SK-MEL-5 (cell line): ENCODE measurements at regions not wholly inside any gene's neighbourhood (a gene's known extent, or its start where the extent isn't known, plus 50 kb on each side); places are given as distances from the start of the nearest gene placed in this dataset.

Experiments used
- DNase-seq: peaks from one replicate; pipeline ENCODE4 v3.0.0-alpha.2; 2016; ENCODE audit warnings: low read depth, low spot score
- in situ Hi-C: cut with HindIII; loops from 2 replicates; pipeline ENCODE4 v1.10.0; 2016; ENCODE audit warnings: low sequenced_read_pairs, high pct_unique_total_duplicates, low pct_unique_long_range_greater_than_20kb

- no peak for DNase-seq
- in situ Hi-C loops, result no loop called here
Measured at GRCh38 chr20:17029698-17030097, 197.1 kb upstream of the PCSK2 start.

GRCh38 chr20:17036541-17036940 lies 190.3 kb upstream of the PCSK2 start:
- no peak for DNase-seq
- in situ Hi-C loops, result no loop called here

DNA sequence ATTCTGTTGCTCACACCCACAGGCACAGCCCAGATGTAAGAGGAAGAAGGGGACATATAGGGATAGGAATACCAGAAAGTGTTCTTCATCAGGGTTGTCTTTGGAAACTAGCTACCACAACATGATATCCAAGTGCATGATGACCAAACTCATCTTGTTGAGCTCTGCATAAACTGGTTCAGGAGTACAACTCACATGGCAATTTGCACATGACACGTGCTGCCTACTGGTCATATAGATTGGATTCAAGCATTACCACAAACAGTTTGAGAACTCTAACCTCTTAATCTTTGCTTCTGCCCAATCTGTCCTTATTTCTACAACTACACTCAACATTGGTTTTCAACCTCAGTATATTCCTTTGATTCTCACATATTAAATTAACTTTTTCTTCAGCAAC lies 184.7 kb upstream of the PCSK2 start:
- DNase-seq, result no peak
- in situ Hi-C loops, result no loop called here

GRCh38 chr20:17043323-17043722 lies 183.5 kb upstream of the PCSK2 start:
- in situ Hi-C loops, result no loop called here
- DNase-seq, result no peak

- in situ Hi-C loops, result no loop called here
Measured at GRCh38 chr20:17044891-17045290, 181.9 kb upstream of the PCSK2 start.

GRCh38 chr20:17059465-17059864 lies 167.4 kb upstream of the PCSK2 start:
- in situ Hi-C loops, result no loop called here
- peak; percentile 69 for DNase-seq

More at GRCh38 chr20:17044891-17045290, 181.9 kb upstream of the PCSK2 start:
- DNase-seq, result no peak

DNA sequence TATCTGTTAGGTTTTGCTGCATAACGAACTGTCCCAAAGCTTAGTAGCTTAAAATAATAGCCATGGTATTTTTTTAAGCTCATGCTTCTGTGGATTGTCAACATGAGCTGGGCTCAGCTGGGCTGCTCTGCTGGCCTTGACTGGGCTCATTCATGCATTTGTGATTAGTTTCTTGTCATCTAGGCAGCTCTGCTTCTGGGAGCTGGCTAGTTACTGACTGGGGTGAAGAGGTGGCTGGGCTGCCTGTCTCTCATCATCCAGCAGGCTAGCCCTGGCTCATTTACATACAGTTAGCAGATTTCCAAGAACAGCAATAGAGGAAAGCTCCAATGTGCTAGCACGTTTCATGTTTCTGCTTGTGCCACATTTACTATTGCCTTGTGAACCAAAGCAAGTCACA lies 165.1 kb upstream of the PCSK2 start:
- no peak for DNase-seq
- in situ Hi-C loops, result no loop called here

DNA sequence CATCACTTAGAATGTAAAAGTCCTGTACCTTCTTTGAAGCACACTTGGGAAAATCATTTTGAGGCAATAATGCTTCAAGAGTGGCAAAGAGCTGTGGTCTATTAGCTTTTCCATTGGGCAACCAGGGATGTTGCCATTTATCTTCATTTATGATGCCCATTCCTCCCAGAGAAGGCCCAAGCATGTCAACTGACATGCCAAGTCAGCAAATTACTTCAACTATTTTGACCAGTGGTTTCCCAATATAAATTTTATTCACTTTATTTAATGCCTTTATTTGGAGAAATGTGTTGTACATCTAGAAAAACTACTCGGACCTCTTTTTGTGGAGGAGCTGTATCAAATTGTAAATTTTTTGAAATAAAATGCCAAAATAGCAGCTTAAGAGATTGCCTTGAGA lies 164.1 kb upstream of the PCSK2 start:
- no peak for DNase-seq
- in situ Hi-C loops, result no loop called here

GRCh38 chr20:17066902-17067301 lies 159.9 kb upstream of the PCSK2 start:
- no peak for DNase-seq
- in situ Hi-C loops, result no loop called here

DNA sequence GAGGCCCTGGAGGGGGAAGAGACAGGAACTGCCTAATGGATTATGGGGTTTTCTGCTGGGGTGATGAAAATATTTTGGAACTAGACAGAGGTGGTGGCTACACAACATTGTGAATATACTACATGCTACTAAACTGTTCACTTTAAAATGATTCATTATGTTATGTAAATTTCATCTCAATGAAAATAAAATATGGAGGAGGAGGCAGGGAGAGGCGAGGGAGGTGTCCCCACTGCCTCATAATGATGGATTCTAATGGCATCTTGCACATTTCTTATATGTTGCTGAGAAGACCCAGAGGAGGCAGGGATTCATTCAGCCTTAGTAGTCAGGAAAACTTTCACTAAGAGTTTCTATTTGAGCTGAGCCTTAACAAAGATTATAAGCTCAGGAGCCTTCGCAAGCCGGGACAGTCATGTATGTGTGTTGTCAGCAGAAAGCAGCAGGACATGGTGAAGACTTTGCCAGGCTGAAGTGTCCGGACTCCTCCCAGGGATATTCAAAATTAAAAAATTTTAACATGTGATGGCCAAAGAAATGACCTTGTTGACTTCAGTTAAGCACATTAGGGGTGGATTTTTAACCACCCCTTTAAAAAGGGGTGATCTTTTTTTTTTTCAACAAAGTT lies 158.6 kb upstream of the PCSK2 start:
- in situ Hi-C loops, result no loop called here

DNA sequence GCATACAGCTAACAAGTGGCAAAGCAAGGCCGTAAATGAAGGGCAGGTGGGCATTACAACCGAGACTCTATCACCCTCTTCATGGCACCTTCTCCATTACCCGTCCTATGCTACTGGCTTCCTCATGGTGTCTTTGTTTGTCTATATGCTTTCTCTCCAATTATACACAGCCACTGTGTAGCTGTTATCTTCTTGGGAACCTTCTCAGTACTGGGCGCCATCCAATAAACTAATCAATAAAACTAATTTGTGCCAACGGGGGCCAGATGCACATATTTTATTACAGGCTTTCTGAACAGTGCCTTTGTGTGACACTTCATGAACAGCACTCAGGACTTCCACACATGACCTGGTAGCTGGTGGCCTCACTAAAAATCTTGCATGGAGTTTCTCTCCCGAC lies 149.8 kb upstream of the PCSK2 start:
- in situ Hi-C loops, result no loop called here
- no peak for DNase-seq

More for the DNA sequence above, 158.6 kb upstream of the PCSK2 start:
- no peak for DNase-seq

GRCh38 chr20:17083738-17084137 lies 143.1 kb upstream of the PCSK2 start:
- in situ Hi-C loops, result no loop called here
- DNase-seq, result peak; percentile 28

DNA sequence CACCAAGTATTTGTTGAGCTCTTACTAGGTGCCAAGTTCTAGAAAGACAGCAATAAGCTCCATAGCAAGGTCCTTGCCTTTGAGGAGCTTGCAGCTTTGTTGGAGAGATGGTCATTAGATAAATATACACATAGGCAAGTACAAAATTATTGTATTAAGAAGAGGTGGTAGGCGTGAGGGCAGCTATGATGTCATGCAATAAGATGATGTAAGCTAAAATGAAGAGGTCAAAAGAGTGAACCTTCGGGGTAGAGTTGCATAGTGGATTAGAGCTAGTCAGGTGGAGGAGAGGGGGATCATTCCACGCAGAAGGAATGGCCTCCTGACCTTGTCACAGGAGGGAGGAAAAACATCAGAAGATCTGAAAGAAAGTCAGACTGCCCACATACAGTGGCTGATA lies 141.9 kb upstream of the PCSK2 start:
- DNase-seq, result no peak
- in situ Hi-C loops, result no loop called here

GRCh38 chr20:17093782-17094181 lies 133.1 kb upstream of the PCSK2 start:
- no peak for DNase-seq
- in situ Hi-C loops, result no loop called here

GRCh38 chr20:17097603-17098002 lies 129.2 kb upstream of the PCSK2 start:
- in situ Hi-C loops, result no loop called here
- no peak for DNase-seq

DNA sequence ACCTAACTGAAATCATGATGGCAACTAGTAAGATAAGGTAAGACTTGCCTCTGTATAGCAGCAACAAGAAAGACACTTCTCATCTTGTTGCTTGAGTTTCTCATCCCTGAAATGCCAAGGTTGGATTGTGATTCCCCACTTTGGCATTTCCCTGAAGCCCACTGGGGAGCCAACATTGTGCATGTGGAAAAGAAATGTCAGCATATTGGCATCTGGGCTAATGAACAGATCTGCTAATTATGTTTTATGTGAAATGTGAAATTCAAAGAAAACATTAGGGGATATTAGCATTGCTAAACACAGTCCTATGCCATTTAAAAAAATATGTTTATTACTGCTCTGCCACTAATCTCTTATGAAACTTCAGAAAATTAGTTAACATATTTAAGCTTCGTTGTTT lies 126.3 kb upstream of the PCSK2 start:
- in situ Hi-C loops, result no loop called here

DNA sequence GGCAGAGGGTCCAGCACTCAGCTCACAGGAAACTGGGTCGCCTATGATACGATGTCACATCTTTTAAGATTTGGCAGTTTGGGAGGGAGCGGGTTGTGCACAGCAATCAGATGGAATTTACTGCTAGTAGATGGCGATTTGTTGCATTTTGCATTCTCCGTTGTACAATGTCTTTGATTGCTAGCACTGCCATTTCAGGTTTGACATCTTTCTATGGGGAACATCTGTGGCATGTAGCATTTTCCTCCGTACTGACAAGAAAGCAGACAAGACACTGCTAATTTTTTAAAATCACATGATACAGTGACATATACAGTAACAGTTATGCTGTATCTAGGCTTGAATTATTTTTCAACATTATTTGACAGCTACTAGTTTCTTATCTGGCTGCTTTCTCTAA lies 119.7 kb upstream of the PCSK2 start:
- in situ Hi-C loops, result no loop called here
- DNase-seq, result no peak

More for the DNA sequence above, 126.3 kb upstream of the PCSK2 start:
- DNase-seq, result no peak

DNA sequence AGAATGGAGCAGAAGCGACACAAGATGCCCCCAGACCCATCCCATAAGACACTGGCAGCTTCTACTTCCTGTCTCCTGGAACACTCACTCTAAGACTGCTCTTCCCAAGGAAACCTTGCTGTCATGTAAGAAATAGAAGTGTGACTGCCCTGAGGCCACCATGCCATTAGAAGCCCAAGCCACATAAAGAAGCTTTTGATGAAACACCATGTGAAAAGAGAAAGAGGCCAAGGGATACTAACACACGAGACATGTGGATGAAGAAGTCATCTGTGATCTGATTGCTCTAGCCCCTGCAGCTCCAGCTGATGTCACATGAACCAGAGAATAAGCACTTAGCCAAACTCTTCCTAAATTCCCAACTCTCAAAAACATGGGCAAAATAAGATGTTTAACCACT lies 117.9 kb upstream of the PCSK2 start:
- in situ Hi-C loops, result no loop called here
- DNase-seq, result peak; percentile 66

GRCh38 chr20:17109307-17109706 lies 117.5 kb upstream of the PCSK2 start:
- in situ Hi-C loops, result no loop called here
- DNase-seq, result no peak

DNA sequence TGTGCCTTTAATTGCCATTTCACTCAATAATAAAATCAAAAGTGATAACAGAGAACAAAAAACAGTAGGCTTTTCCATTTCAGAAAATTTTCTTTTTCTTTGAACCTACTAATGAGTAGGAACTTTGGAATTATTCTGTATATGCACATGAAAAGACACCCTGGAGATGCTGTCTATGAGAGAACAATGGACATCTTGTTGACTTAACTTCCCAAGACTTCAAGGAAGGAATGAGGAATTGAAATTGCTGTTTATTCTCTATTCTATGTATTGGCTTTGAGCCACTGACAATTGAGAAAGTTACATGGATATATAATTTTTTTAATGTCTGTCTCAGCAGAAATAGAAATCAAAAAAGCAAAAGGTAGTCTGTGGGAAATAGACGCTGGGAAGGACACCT lies 98.6 kb upstream of the PCSK2 start:
- in situ Hi-C loops, result no loop called here
- DNase-seq, result no peak
